T-helper 2 cell treated with Interferon-gamma antibody and Interleukin-4, amounts not matched to agents 5 μg/mL and 100 μg/mL, for 36 hours (primary cell): ENCODE measurements at regions not wholly inside any gene's neighbourhood (a gene's known extent, or its start where the extent isn't known, plus 50 kb on each side); places are given as distances from the start of the nearest gene placed in this dataset.
A peak's percentile ranks its signal among the peaks of the same experiment; 100 is the strongest.

Experiments used
- DNase-seq: peaks from one replicate; pipeline ENCODE4 v3.0.0; 2021; ENCODE audit warnings: low spot score
- H3K27ac Mint-ChIP-seq: one replicate; pipeline ENCODE4 v1.8.0; 2021; ENCODE audit warnings: mild to moderate bottlenecking, mixed read lengths
- H3K27me3 Mint-ChIP-seq: one replicate; pipeline ENCODE4 v1.8.0; 2021; ENCODE audit warnings: low read depth, mixed read lengths
- H3K36me3 Mint-ChIP-seq: one replicate; pipeline ENCODE4 v1.8.0; 2021; ENCODE audit warnings: low read depth, mixed read lengths
- H3K4me1 Mint-ChIP-seq: one replicate; pipeline ENCODE4 v1.8.0; 2021; ENCODE audit warnings: low read depth, mixed read lengths
- H3K4me3 Mint-ChIP-seq: one replicate; pipeline ENCODE4 v1.8.0; 2022; ENCODE audit warnings: mild to moderate bottlenecking, moderate library complexity, mixed read lengths
- H3K9me3 Mint-ChIP-seq: one replicate; pipeline ENCODE4 v1.8.0; 2021; ENCODE audit warnings: mixed read lengths

DNA sequence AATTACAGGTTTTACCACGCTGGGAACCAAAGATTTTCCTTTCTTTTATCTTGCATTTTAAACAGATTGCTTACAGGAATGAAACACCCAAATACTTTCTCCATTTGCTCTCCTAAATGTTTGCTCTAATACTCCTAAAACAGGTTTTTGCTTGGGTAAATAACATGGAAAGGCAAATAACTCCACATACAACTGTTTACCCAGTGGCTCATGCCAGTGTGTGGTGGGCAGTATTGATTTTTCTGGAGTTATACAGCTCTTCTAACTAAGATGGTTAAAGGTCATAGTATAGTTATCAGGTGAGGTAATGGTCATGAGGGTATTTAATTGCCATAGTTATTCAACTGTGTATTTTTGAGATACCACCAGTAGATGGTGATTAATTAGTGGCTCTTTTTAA is 61.2 kb upstream of the RAB27B start:
- H3K4me3 Mint-ChIP-seq, result no peak overlapping the region
- H3K27me3 Mint-ChIP-seq, result peaks cover 46% of the 10 kb centered on the region
- no peak for DNase-seq
- H3K4me1 Mint-ChIP-seq, result no peaks in the 10 kb centered on the region
- no peak overlapping the region for H3K27ac Mint-ChIP-seq
- H3K36me3 Mint-ChIP-seq, result no peaks in the 10 kb centered on the region
- no peaks in the 10 kb centered on the region for H3K9me3 Mint-ChIP-seq

DNA sequence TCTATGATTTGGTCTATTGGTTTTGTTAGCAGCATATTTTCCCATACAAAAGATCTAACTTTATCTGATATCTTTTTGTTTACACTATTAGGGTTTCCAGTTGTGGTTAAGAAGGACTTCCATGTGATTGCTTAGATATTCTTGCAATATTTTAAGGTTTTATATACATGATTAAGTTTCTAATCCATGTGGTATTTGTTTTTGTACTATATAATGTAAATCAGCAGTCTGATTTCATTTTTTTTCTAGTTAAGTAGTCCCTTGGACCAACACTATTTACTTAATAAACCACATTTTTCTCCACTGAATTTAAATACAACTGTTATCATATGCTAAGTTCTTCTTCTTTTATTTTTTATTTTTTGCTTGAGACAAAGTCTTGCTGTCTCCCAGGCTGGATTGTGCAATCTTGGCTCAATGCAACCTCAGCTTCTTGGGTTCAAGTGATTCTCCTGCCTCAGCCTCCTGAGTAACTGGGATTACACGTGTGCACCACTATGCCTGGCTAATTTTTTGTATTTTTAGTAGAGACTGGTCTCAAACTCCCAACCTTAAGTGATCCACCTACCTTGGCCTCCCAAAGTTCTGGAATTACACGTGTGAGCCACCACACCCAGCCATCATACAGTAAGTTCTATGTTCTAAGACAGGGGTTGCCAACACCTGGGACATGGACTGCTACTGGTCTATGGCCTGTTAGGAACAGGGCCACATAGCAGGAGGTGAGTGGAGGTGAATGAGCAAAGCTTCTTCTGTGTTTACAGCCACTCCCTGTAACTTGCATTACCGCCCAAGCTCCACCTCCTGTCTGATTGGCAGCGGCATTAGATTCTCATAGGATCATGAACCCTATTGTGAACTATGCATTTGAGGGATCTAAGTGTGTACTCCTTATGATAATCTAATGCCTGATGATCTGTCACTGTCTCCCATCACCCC is 58.5 kb upstream of the RAB27B start:
- Mint-ChIP-seq H3K36me3 (no peaks in the 10 kb centered on the region), H3K27me3 (peaks cover 28% of the 10 kb centered on the region), H3K9me3 (no peaks in the 10 kb centered on the region), H3K27ac (no peak overlapping the region), H3K4me1 (no peaks in the 10 kb centered on the region), H3K4me3 (no peak overlapping the region)
- DNase-seq, result no peak

DNA sequence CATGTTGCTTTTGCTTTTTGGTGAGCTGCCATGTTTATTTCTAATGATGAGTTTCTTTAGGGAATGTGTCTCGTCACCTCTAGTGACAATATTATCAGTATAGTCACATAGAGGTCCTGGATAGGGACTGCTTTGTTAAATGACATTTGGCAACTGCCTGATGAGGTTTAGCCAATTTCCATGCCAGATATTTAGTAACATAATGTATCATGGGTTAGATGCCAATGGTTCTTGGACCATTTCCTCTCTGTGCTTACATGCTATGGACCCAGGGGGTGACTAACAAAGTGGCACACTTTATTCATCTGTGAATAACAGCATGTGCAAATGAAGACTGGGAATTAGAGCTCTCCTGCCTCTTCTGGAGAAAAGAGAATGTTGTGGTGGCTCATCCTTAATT is 56.2 kb upstream of the RAB27B start:
- H3K9me3 Mint-ChIP-seq, result no peaks in the 10 kb centered on the region
- peaks cover 9% of the 10 kb centered on the region for H3K27me3 Mint-ChIP-seq
- H3K36me3 Mint-ChIP-seq, result no peaks in the 10 kb centered on the region
- H3K27ac Mint-ChIP-seq, result no peak overlapping the region
- DNase-seq, result no peak
- H3K4me1 Mint-ChIP-seq, result peaks cover 7% of the 10 kb centered on the region
- no peak overlapping the region for H3K4me3 Mint-ChIP-seq

DNA sequence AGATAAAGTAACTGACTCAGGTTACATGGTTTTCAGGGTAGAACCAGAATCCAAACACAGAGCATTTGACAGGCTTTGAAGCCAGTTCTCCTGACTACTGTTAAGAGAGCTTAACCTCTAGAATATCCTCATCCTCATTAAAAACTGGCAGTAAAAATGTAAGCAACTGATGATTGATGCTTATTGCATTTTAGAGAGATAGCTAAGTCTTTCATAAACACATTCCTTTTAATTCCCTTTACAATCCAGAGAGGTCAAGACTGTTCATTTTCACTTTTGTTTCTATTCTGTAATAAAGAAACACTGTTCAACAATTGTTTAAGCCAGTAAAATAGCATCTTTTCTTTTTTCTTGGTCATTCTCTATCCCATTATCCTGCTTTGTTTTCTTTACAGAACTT is 53.9 kb upstream of the RAB27B start:
- H3K4me1 Mint-ChIP-seq, result peaks cover 12% of the 10 kb centered on the region
- H3K36me3 Mint-ChIP-seq, result no peaks in the 10 kb centered on the region
- no peak overlapping the region for H3K4me3 Mint-ChIP-seq
- DNase-seq, result no peak
- H3K27me3 Mint-ChIP-seq, result peaks cover 9% of the 10 kb centered on the region
- H3K27ac Mint-ChIP-seq, result no peak overlapping the region
- H3K9me3 Mint-ChIP-seq, result no peaks in the 10 kb centered on the region

DNA sequence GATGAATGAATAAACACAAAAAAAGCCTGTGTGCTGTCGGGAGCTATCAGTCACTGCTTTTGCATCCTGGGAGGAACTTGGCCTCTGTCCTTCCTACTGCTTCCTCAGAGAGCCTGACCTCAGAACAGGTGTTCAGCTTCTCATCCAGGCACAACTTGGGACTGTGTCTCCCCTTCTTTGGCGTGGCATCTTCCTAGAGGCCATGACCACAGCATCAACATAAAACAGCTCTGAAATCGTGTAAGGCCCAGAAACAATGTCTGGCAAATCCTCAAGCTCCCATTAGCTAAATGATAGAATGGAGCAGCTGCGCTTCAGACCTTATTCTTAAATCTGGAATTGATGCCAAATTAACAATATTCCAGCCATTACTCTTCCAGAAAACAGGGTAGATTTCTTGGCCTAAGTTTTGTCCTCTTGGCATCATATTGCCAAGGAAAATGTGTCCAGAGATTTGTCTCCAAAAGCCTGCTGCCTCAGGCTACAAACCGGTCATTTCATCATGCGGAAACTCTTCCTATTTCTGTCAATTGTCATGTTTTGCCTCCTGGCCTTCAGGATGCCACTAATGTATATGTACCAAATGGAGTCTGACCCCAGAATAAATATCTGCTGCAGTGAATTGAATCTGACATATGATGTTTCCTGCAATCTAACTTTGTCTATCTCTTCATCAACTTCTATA is 53.2 kb upstream of the RAB27B start:
- H3K4me1 Mint-ChIP-seq, result peaks cover 12% of the 10 kb centered on the region
- no peaks in the 10 kb centered on the region for H3K36me3 Mint-ChIP-seq
- peaks cover 9% of the 10 kb centered on the region for H3K27me3 Mint-ChIP-seq
- no peaks in the 10 kb centered on the region for H3K9me3 Mint-ChIP-seq
- H3K4me3 Mint-ChIP-seq, result no peak overlapping the region
- DNase-seq, result no peak
- no peak overlapping the region for H3K27ac Mint-ChIP-seq

DNA sequence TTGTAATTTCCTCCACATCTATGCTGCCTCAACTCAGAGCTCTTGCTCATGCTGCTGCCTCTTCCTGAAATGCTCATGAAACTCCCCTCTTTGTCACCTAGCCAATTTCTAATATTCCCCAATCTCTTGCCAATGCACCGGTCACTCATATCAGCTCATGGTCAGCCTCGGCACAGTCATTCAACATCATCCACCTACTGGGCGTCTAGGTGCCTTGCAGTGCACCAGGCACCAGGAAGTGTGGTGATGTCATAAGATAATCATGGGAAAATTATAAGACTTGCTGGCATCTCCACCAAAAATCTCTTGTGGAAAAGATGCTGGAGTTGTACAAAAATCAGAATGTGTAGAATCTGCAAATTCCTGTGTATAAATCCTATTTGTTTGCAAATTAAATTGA is 52.6 kb upstream of the RAB27B start:
- peaks cover 12% of the 10 kb centered on the region for H3K4me1 Mint-ChIP-seq
- H3K27me3 Mint-ChIP-seq, result peaks cover 12% of the 10 kb centered on the region
- no peaks in the 10 kb centered on the region for H3K36me3 Mint-ChIP-seq
- no peak overlapping the region for H3K4me3 Mint-ChIP-seq
- no peak overlapping the region for H3K27ac Mint-ChIP-seq
- DNase-seq, result no peak
- H3K9me3 Mint-ChIP-seq, result peaks cover 4% of the 10 kb centered on the region

DNA sequence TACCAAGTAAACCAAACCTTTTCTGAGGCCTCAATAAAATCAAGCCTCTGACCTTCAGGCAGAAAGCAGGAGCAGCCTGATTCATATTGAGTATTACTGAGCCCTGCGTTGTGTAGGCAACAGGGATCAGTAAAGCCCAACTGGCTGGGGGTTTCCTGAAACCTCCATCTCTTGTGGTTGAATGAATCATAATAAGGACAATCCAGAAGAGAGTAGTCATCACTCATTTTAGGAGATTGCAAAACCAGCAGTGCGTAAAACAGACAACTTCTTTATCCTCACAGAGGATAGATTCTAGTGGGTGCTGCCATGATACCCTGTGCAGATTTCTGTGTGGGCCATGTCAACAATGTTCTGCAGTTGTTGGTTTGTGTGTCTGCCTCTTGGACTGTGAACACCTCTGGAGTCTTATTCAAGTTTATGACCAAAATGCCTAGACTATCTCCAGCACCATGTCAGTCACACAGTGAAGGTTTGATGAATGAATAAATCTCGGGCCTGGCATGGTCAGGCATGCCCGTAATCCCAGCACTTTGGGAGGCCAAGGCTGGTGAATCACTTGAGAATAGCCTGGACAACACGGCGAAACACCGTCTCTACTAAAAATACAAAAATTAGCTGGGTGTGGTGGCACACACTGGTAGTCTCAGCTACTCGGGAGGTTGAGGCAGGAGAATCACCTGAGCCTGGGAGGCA is 51.8 kb upstream of the RAB27B start:
- Mint-ChIP-seq H3K4me1 (peaks cover 12% of the 10 kb centered on the region), H3K9me3 (peaks cover 4% of the 10 kb centered on the region), H3K4me3 (no peak overlapping the region), H3K27me3 (peaks cover 8% of the 10 kb centered on the region), H3K36me3 (no peaks in the 10 kb centered on the region), H3K27ac (no peak overlapping the region)
- peak; percentile 67 for DNase-seq

DNA sequence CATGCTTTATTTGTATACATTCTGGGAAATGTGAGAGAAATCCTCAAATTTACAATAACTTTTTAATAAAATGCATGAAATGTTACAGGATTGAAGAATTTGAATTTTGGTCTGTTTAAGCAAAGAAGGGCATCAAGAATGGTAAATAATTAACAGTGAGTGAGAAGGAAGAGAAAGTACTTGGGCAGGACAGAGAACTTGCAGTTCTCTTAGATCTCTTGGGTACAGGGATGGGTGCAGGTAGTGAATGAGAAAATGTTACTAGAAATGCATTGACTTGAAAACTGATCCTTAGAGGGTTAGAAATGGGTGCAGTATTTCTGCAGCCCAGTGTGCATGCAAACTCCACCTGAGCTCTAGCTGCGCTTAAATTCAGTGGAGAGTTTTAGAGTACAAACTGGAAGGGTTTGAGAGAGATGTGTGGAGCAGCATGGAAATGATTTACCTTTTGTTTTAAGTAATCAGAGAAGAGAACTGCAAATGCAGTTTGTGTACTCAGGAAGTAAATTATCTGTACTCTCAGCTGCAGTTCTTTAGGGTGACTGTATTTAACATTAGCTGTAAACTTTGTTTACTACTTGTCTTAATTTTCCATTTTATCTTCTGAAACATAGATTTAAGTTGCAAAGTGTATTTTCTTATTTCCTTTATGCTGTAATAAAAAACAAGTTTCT is 51.0 kb upstream of the RAB27B start:
- H3K27me3 Mint-ChIP-seq, result peaks cover 8% of the 10 kb centered on the region

DNA sequence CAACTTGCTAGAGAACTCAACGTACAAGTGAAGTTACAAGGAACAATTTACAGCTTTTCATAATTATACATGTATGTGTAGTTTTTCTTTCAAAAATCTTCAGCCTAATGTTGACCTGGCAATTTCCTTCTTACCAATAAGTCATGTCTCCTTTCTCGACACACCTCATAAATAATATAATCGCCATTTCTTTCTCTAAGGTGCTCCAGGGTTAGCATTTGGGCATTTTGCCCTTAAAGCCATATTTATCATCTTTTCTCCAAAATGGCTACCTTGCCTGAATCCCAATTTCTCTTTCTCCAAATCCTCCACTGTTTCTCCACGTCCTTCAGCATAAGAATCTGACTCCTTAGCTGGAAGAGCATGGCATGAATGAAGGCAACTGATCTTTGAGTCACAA is 50.3 kb upstream of the RAB27B start:
- DNase-seq, result no peak
- H3K4me1 Mint-ChIP-seq, result peaks cover 12% of the 10 kb centered on the region
- H3K9me3 Mint-ChIP-seq, result peaks cover 4% of the 10 kb centered on the region
- H3K27me3 Mint-ChIP-seq, result peaks cover 8% of the 10 kb centered on the region
- H3K36me3 Mint-ChIP-seq, result no peaks in the 10 kb centered on the region
- no peak overlapping the region for H3K4me3 Mint-ChIP-seq
- no peak overlapping the region for H3K27ac Mint-ChIP-seq

More for the DNA sequence above, 51.0 kb upstream of the RAB27B start:
- Mint-ChIP-seq H3K9me3 (peaks cover 4% of the 10 kb centered on the region), H3K27ac (no peak overlapping the region), H3K36me3 (no peaks in the 10 kb centered on the region), H3K4me1 (peaks cover 12% of the 10 kb centered on the region), H3K4me3 (no peak overlapping the region)
- DNase-seq, result no peak
